K562 (cell line): ENCODE measurements at regions not wholly inside any gene's neighbourhood (a gene's known extent, or its start where the extent isn't known, plus 50 kb on each side); places are given as distances from the start of the nearest gene placed in this dataset.

Source experiments
- ARID3A ChIP-seq: IDR thresholded peaks from 2 replicates; pipeline ENCODE4 v1.6.1; 2012; ENCODE audit warnings: low read depth, low read length, improper control_type of control experiment, borderline replicate concordance
- ATF1 ChIP-seq, 2 experiments: fragments of 450-650 bp in 1 of 2; IDR thresholded peaks; 2 replicates each; pipeline ENCODE4 v1.6.1; 2016; ENCODE audit warnings: missing compliant biosample characterization in 1 of 2, missing genetic modification characterization in 1 of 2
- CREM ChIP-seq: IDR thresholded peaks from 2 replicates; pipeline ENCODE4 v1.6.1; 2014; ENCODE audit warnings: antibody characterized with exemption, low read depth
- CTBP1 ChIP-seq: fragments of 450-650 bp; IDR thresholded peaks from 2 replicates; pipeline ENCODE4 v1.6.1; 2016; ENCODE audit warnings: borderline replicate concordance
- EHMT2 ChIP-seq: fragments of 450-650 bp; IDR thresholded peaks from 2 replicates; pipeline ENCODE4 v1.6.1; 2018; ENCODE audit warnings: antibody characterized with exemption
- ETS2 ChIP-seq: IDR thresholded peaks from 2 replicates; pipeline ENCODE4 v1.6.1; 2016; ENCODE audit warnings: borderline replicate concordance, missing genetic modification characterization, mild to moderate bottlenecking, moderate library complexity, missing compliant biosample characterization; ENCODE audit not compliant: poor library complexity, severe bottlenecking
- HDAC3 ChIP-seq: fragments of 450-650 bp; IDR thresholded peaks from 2 replicates; pipeline ENCODE4 v1.6.1; 2018; ENCODE audit warnings: borderline replicate concordance, mild to moderate bottlenecking, moderate library complexity; ENCODE audit not compliant: partially characterized antibody
- KLF16 ChIP-seq: IDR thresholded peaks from 2 replicates; pipeline ENCODE4 v1.6.1; 2016; ENCODE audit warnings: antibody characterized with exemption
- MED1 ChIP-seq: sonication (generic); formaldehyde crosslinking; IDR thresholded peaks from 2 replicates; pipeline ENCODE4 v1.8.1; 2023; ENCODE audit warnings: missing genetic modification reagents, borderline replicate concordance
- RCOR1 ChIP-seq, 2 experiments: IDR thresholded peaks; 2 replicates each; pipeline ENCODE4 v1.6.1; 2012; ENCODE audit warnings: low read depth in 2 of 2, low read length in 2 of 2, borderline replicate concordance in 1 of 2, improper control_type of control experiment in 1 of 2
- RHOXF2B ChIP-seq: fragments of 250-450 bp; sonication (Bioruptor Pico); conservative IDR thresholded peaks from 2 replicates; pipeline ENCODE4 v1.5.1; 2021
- SLC30A9 ChIP-seq: fragments of 250-450 bp; sonication (Bioruptor Pico); IDR thresholded peaks from 2 replicates; pipeline ENCODE4 v1.8.0; 2022; ENCODE audit warnings: mild to moderate bottlenecking, moderate library complexity
- SMARCC2 ChIP-seq: fragments of 450-650 bp; IDR thresholded peaks from 2 replicates; pipeline ENCODE4 v1.6.1; 2017; ENCODE audit warnings: antibody characterized with exemption, moderate library complexity, mild to moderate bottlenecking, low read depth
- ZNF561 ChIP-seq: fragments of 450-650 bp; formaldehyde crosslinking; conservative IDR thresholded peaks from 2 replicates; pipeline ENCODE4 v1.4.0; 2020; ENCODE audit warnings: mild to moderate bottlenecking, moderate library complexity
- TF ChIP-seq, protein P1 (sequence below): fragments of 450-650 bp; formaldehyde crosslinking; IDR thresholded peaks from 2 replicates; pipeline ENCODE4 v1.4.0; 2022; ENCODE audit warnings: mild to moderate bottlenecking, moderate library complexity
- TF ChIP-seq, protein P2 (sequence below): fragments of 450-650 bp; IDR thresholded peaks from 2 replicates; pipeline ENCODE4 v1.6.1; 2016; ENCODE audit warnings: antibody characterized with exemption
- TF ChIP-seq, protein P3 (sequence below): fragments of 250-450 bp; sonication (Bioruptor Pico); IDR thresholded peaks from 2 replicates; pipeline ENCODE4 v1.9.0; 2021; ENCODE audit warnings: mild to moderate bottlenecking, inconsistent platforms
- TF ChIP-seq, protein P4 (sequence below): sonication (generic); formaldehyde crosslinking; IDR thresholded peaks from 2 replicates; pipeline ENCODE4 v1.8.1; 2022; ENCODE audit warnings: missing genetic modification reagents

- 0 out of 4 replicates have a peak, but pooled peaks of 1 of the 2 experiments have one; percentile 14 for TF ChIP-seq RCOR1 (IDR thresholded peaks at IDR 0.05; ENCODE audit: borderline replicate concordance in 1 of 2, low read depth in 2 of 2, low read length in 2 of 2)
- peak; percentile 60 for TF ChIP-seq CTBP1
- no peak for TF ChIP-seq ARID3A
- TF ChIP-seq EHMT2 = peak; percentile 78
- no peak for TF ChIP-seq SLC30A9 (CRISPR knock-in tag)
- TF ChIP-seq, protein P1, sequence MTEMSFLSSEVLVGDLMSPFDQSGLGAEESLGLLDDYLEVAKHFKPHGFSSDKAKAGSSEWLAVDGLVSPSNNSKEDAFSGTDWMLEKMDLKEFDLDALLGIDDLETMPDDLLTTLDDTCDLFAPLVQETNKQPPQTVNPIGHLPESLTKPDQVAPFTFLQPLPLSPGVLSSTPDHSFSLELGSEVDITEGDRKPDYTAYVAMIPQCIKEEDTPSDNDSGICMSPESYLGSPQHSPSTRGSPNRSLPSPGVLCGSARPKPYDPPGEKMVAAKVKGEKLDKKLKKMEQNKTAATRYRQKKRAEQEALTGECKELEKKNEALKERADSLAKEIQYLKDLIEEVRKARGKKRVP (CRISPR knock-in tag) = no peak
- no peak for TF ChIP-seq MED1 (CRISPR knock-in tag)
- TF ChIP-seq, protein P2, sequence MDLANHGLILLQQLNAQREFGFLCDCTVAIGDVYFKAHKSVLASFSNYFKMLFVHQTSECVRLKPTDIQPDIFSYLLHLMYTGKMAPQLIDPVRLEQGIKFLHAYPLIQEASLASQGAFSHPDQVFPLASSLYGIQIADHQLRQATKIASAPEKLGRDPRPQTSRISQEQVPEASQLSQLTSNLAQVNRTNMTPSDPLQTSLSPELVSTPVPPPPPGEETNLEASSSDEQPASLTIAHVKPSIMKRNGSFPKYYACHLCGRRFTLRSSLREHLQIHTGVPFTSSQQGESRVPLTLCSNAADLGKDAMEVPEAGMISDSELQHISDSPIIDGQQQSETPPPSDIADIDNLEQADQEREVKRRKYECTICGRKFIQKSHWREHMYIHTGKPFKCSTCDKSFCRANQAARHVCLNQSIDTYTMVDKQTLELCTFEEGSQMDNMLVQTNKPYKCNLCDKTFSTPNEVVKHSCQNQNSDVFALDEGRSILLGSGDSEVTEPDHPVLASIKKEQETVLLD = no peak
- TF ChIP-seq RHOXF2B = no peak
- TF ChIP-seq, protein P3, sequence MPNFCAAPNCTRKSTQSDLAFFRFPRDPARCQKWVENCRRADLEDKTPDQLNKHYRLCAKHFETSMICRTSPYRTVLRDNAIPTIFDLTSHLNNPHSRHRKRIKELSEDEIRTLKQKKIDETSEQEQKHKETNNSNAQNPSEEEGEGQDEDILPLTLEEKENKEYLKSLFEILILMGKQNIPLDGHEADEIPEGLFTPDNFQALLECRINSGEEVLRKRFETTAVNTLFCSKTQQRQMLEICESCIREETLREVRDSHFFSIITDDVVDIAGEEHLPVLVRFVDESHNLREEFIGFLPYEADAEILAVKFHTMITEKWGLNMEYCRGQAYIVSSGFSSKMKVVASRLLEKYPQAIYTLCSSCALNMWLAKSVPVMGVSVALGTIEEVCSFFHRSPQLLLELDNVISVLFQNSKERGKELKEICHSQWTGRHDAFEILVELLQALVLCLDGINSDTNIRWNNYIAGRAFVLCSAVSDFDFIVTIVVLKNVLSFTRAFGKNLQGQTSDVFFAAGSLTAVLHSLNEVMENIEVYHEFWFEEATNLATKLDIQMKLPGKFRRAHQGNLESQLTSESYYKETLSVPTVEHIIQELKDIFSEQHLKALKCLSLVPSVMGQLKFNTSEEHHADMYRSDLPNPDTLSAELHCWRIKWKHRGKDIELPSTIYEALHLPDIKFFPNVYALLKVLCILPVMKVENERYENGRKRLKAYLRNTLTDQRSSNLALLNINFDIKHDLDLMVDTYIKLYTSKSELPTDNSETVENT = no peak
- no peak for TF ChIP-seq HDAC3
- TF ChIP-seq CREM = 0 out of 2 replicates have a peak, but pooled peaks have one; percentile 24
- TF ChIP-seq, protein P4, sequence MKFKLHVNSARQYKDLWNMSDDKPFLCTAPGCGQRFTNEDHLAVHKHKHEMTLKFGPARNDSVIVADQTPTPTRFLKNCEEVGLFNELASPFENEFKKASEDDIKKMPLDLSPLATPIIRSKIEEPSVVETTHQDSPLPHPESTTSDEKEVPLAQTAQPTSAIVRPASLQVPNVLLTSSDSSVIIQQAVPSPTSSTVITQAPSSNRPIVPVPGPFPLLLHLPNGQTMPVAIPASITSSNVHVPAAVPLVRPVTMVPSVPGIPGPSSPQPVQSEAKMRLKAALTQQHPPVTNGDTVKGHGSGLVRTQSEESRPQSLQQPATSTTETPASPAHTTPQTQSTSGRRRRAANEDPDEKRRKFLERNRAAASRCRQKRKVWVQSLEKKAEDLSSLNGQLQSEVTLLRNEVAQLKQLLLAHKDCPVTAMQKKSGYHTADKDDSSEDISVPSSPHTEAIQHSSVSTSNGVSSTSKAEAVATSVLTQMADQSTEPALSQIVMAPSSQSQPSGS (CRISPR knock-in tag) = no peak
- TF ChIP-seq ZNF561 = no peak
- TF ChIP-seq ETS2 (tag) = no peak
- no peak for TF ChIP-seq SMARCC2
- TF ChIP-seq KLF16 = no peak
- TF ChIP-seq ATF1 (CRISPR knock-in tag; IDR thresholded peaks at IDR 0.05) = no peak
- 0 out of 2 replicates have a peak, but pooled peaks have one; percentile 29 for TF ChIP-seq ATF1 (tag; IDR thresholded peaks at IDR 0.05)
These were observed 392.1 kb upstream of the CCL2 start (continued) for GRCh38 chr17:33862772-33863602.
